GM21737 (cell line): ENCODE measurements at regions not wholly inside any gene's neighbourhood (a gene's known extent, or its start where the extent isn't known, plus 50 kb on each side); places are given as distances from the start of the nearest gene placed in this dataset.

ENCODE experiments used
- ATAC-seq: cut with Tn5 transposase; IDR thresholded peaks from one replicate; pipeline ENCODE4 v1.9.1; 2021; ENCODE audit warnings: mild to moderate bottlenecking, moderate library complexity; ENCODE audit not compliant: unreplicated experiment

GRCh38 chr16:65445313-65446260, 323.7 kb upstream of the CDH11 start:
- ATAC-seq = no peak

- ATAC-seq = no peak
Measured at GRCh38 chr16:65441501-65441900, 319.6 kb upstream of the CDH11 start.

- no peak for ATAC-seq
Measured at GRCh38 chr16:65429504-65430181, 307.8 kb upstream of the CDH11 start.

GRCh38 chr16:65426484-65426883, 304.6 kb upstream of the CDH11 start:
- ATAC-seq = no peak

GRCh38 chr16:65422934-65423333, 301.1 kb upstream of the CDH11 start:
- no peak for ATAC-seq

GRCh38 chr16:65421596-65421995, 299.7 kb upstream of the CDH11 start:
- no peak for ATAC-seq

- ATAC-seq = no peak
Measured at GRCh38 chr16:65418435-65418834, 296.6 kb upstream of the CDH11 start.

GRCh38 chr16:65415460-65415859, 293.6 kb upstream of the CDH11 start:
- no peak for ATAC-seq

- ATAC-seq = no peak
Measured at GRCh38 chr16:65414284-65414984, 292.6 kb upstream of the CDH11 start.

- ATAC-seq = no peak
Measured at GRCh38 chr16:65413861-65414260, 292.0 kb upstream of the CDH11 start.

GRCh38 chr16:65410801-65411200, 288.9 kb upstream of the CDH11 start:
- no peak for ATAC-seq

GRCh38 chr16:65409510-65409909, 287.6 kb upstream of the CDH11 start:
- ATAC-seq = no peak

- ATAC-seq = no peak
Measured at GRCh38 chr16:65406933-65407332, 285.1 kb upstream of the CDH11 start.

- ATAC-seq = no peak
Measured at GRCh38 chr16:65406116-65406515, 284.3 kb upstream of the CDH11 start.

- ATAC-seq = no peak
Measured at GRCh38 chr16:65394281-65394680, 272.4 kb upstream of the CDH11 start.

- no peak for ATAC-seq
Measured at GRCh38 chr16:65392806-65393565, 271.1 kb upstream of the CDH11 start.

GRCh38 chr16:65388592-65388991, 266.7 kb upstream of the CDH11 start:
- ATAC-seq = no peak

GRCh38 chr16:65386672-65387071, 264.8 kb upstream of the CDH11 start:
- no peak for ATAC-seq

GRCh38 chr16:65384441-65384840, 262.6 kb upstream of the CDH11 start:
- no peak for ATAC-seq

GRCh38 chr16:65377195-65377594, 255.3 kb upstream of the CDH11 start:
- ATAC-seq = no peak

- ATAC-seq = no peak
Measured at GRCh38 chr16:65376601-65377000, 254.7 kb upstream of the CDH11 start.
